ENCODE measurements at regions not wholly inside any gene's neighbourhood (a gene's known extent, or its start where the extent isn't known, plus 50 kb on each side); places are given as distances from the start of the nearest gene placed in this dataset.

GRCh38 chr12:111287125-111287900 lies 81.6 kb downstream of the PHETA1 start:
- TF ChIP-seq CTCF (conservative IDR thresholded peaks at IDR 0.05; ENCODE audit: low read depth, low read length): no peak
- Histone ChIP-seq H3K4me3 (IDR thresholded peaks at IDR 0.05; ENCODE audit: insufficient read depth, low read depth, low read length) (no peak overlapping the region), H3K4me2 (no peak overlapping the region), H3K27ac (no peak overlapping the region), H2AFZ (ENCODE audit: low read depth) (no peak overlapping the region), H3K4me1 (ENCODE audit: low read depth, poor library complexity, severe bottlenecking) (no peaks in the 10 kb centered on the region), H3K79me2 (ENCODE audit: insufficient read depth, low read depth) (no peaks in the 10 kb centered on the region), H4K20me1 (ENCODE audit: insufficient read depth) (no peaks in the 10 kb centered on the region), H3K36me3 (ENCODE audit: insufficient read depth) (no peaks in the 10 kb centered on the region), H3K9ac (no peak overlapping the region), H3K27me3 (ENCODE audit: insufficient read depth, low read depth) (no peaks in the 10 kb centered on the region)

GRCh38 chr12:111285200-111285599 lies 83.7 kb downstream of the PHETA1 start:
- H3K4me3 ChIP-seq (IDR thresholded peaks at IDR 0.05; ENCODE audit: insufficient read depth, low read depth, low read length): no peak overlapping the region
- no peak overlapping the region for H3K9ac ChIP-seq
- no peak overlapping the region for H3K27ac ChIP-seq
- H2AFZ ChIP-seq (ENCODE audit: low read depth): no peak overlapping the region
- H4K20me1 ChIP-seq (ENCODE audit: insufficient read depth): no peaks in the 10 kb centered on the region
- H3K4me2 ChIP-seq: no peak overlapping the region
- no peaks in the 10 kb centered on the region for H3K36me3 ChIP-seq (ENCODE audit: insufficient read depth)
- no peaks in the 10 kb centered on the region for H3K4me1 ChIP-seq (ENCODE audit: low read depth, poor library complexity, severe bottlenecking)
- H3K79me2 ChIP-seq (ENCODE audit: insufficient read depth, low read depth): no peaks in the 10 kb centered on the region
- H3K27me3 ChIP-seq (ENCODE audit: insufficient read depth, low read depth): no peaks in the 10 kb centered on the region
- TF ChIP-seq CTCF (conservative IDR thresholded peaks at IDR 0.05; ENCODE audit: low read depth, low read length): no peak

GRCh38 chr12:111284709-111285108 lies 84.2 kb downstream of the PHETA1 start:
- Histone ChIP-seq H3K27ac (no peak overlapping the region), H3K27me3 (ENCODE audit: insufficient read depth, low read depth) (no peaks in the 10 kb centered on the region)
- no peak for TF ChIP-seq CTCF (conservative IDR thresholded peaks at IDR 0.05; ENCODE audit: low read depth, low read length)

GRCh38 chr12:111283966-111284365 lies 84.9 kb downstream of the PHETA1 start:
- Histone ChIP-seq H3K9ac (no peak overlapping the region), H3K36me3 (ENCODE audit: insufficient read depth) (no peaks in the 10 kb centered on the region), H3K27ac (no peak overlapping the region), H2AFZ (ENCODE audit: low read depth) (no peak overlapping the region), H4K20me1 (ENCODE audit: insufficient read depth) (no peaks in the 10 kb centered on the region), H3K4me3 (IDR thresholded peaks at IDR 0.05; ENCODE audit: insufficient read depth, low read depth, low read length) (no peak overlapping the region), H3K4me1 (ENCODE audit: low read depth, poor library complexity, severe bottlenecking) (no peaks in the 10 kb centered on the region), H3K79me2 (ENCODE audit: insufficient read depth, low read depth) (no peaks in the 10 kb centered on the region), H3K27me3 (ENCODE audit: insufficient read depth, low read depth) (no peaks in the 10 kb centered on the region), H3K4me2 (no peak overlapping the region)
- no peak for TF ChIP-seq CTCF (conservative IDR thresholded peaks at IDR 0.05; ENCODE audit: low read depth, low read length)

More at GRCh38 chr12:111284709-111285108, 84.2 kb downstream of the PHETA1 start:
- H3K36me3 ChIP-seq (ENCODE audit: insufficient read depth): no peaks in the 10 kb centered on the region
- no peak overlapping the region for H3K4me2 ChIP-seq
- no peaks in the 10 kb centered on the region for H4K20me1 ChIP-seq (ENCODE audit: insufficient read depth)
- H3K79me2 ChIP-seq (ENCODE audit: insufficient read depth, low read depth): no peaks in the 10 kb centered on the region
- no peak overlapping the region for H2AFZ ChIP-seq (ENCODE audit: low read depth)
- no peak overlapping the region for H3K4me3 ChIP-seq (IDR thresholded peaks at IDR 0.05; ENCODE audit: insufficient read depth, low read depth, low read length)
- no peak overlapping the region for H3K9ac ChIP-seq
- no peaks in the 10 kb centered on the region for H3K4me1 ChIP-seq (ENCODE audit: low read depth, poor library complexity, severe bottlenecking)
